ENCODE measurements at regions not wholly inside any gene's neighbourhood (a gene's known extent, or its start where the extent isn't known, plus 50 kb on each side); places are given as distances from the start of the nearest gene placed in this dataset.

DNA sequence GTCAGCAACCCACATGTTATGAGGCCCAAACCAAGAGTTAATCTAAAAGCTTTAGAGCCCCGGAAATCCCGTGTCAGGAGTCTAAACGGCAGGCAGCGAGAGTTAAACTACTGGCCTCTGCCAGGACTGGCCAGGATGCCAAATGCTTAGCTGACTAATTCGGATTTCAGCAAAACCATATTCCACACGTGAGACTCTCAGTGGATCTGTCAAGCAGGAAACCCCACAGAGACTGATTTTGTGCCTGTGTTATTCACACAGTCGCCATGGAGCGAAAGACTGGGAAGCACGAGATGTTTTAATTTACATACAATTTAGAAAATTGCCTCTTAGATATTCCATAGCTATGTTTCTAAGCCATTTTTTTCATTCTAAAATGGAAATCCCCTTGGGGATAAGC lies 152.9 kb downstream of the RNASET2 start:
- TF ChIP-seq, protein P1, sequence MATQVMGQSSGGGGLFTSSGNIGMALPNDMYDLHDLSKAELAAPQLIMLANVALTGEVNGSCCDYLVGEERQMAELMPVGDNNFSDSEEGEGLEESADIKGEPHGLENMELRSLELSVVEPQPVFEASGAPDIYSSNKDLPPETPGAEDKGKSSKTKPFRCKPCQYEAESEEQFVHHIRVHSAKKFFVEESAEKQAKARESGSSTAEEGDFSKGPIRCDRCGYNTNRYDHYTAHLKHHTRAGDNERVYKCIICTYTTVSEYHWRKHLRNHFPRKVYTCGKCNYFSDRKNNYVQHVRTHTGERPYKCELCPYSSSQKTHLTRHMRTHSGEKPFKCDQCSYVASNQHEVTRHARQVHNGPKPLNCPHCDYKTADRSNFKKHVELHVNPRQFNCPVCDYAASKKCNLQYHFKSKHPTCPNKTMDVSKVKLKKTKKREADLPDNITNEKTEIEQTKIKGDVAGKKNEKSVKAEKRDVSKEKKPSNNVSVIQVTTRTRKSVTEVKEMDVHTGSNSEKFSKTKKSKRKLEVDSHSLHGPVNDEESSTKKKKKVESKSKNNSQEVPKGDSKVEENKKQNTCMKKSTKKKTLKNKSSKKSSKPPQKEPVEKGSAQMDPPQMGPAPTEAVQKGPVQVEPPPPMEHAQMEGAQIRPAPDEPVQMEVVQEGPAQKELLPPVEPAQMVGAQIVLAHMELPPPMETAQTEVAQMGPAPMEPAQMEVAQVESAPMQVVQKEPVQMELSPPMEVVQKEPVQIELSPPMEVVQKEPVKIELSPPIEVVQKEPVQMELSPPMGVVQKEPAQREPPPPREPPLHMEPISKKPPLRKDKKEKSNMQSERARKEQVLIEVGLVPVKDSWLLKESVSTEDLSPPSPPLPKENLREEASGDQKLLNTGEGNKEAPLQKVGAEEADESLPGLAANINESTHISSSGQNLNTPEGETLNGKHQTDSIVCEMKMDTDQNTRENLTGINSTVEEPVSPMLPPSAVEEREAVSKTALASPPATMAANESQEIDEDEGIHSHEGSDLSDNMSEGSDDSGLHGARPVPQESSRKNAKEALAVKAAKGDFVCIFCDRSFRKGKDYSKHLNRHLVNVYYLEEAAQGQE (IDR thresholded peaks at IDR 0.05; ENCODE audit: insufficient read depth in 1 of 2, low read depth in 2 of 2, low read length in 2 of 2), result no peak
- TF ChIP-seq TAF1 (IDR thresholded peaks at IDR 0.05; ENCODE audit: borderline replicate concordance, insufficient read depth, low read length), result no peak
- TF ChIP-seq FOXP2 (optimal IDR thresholded peaks at IDR 0.05; ENCODE audit: borderline replicate concordance, extremely low read depth, extremely low read length, insufficient read depth), result no peak
- no peak for TF ChIP-seq POLR2AphosphoS5 (IDR thresholded peaks at IDR 0.05; ENCODE audit: low read depth, low read length)
- TF ChIP-seq SIN3A (IDR thresholded peaks at IDR 0.05; ENCODE audit: borderline replicate concordance, insufficient read depth, low read length), result no peak

DNA sequence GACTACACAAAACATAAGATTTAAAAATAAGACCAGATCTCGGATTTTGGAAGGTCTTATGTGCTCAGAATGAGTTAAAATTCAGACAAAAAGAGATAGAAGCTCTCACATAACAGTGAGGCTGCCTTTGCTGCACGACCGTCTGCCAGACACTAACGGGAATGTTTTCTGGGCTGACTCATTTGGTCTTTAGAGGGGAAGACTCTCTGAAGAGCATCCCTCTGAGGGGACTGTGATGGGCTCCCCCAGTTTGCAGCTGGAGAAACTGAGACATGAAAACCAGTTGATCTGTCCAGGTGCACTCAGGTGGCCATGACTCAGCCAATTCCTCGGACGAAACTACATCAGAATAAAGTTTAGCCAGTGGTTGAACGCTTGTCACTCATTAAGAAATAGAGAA lies 153.9 kb downstream of the RNASET2 start:
- TF ChIP-seq FOXP2 (optimal IDR thresholded peaks at IDR 0.05; ENCODE audit: borderline replicate concordance, extremely low read depth, extremely low read length, insufficient read depth), result no peak
- TF ChIP-seq POLR2AphosphoS5 (IDR thresholded peaks at IDR 0.05; ENCODE audit: low read depth, low read length), result no peak
- no peak for TF ChIP-seq TAF1 (IDR thresholded peaks at IDR 0.05; ENCODE audit: borderline replicate concordance, insufficient read depth, low read length)
- TF ChIP-seq, protein P1 (IDR thresholded peaks at IDR 0.05; ENCODE audit: insufficient read depth in 1 of 2, low read depth in 2 of 2, low read length in 2 of 2), result no peak
- no peak for TF ChIP-seq SIN3A (IDR thresholded peaks at IDR 0.05; ENCODE audit: borderline replicate concordance, insufficient read depth, low read length)

DNA sequence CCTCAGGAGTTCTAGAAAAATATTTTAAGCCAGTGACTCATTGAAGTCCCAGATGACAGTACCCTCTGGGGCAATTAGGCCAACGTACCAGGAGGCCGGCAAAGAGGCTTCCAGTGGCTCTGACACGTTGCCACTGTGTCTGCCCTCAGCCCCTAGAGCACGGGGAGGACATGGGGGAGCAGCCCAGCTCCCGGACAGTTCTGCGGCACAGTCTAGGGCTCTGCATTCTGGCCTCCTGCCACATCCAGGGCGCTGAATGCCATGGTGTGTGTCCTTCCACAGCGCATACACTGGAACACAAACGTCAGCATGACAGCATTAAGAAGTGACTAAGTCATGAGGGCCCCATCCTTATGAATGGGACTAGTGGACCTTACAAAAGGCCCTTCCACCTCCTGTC lies 156.2 kb downstream of the RNASET2 start:
- TF ChIP-seq SIN3A (IDR thresholded peaks at IDR 0.05; ENCODE audit: borderline replicate concordance, insufficient read depth, low read length), result no peak

DNA sequence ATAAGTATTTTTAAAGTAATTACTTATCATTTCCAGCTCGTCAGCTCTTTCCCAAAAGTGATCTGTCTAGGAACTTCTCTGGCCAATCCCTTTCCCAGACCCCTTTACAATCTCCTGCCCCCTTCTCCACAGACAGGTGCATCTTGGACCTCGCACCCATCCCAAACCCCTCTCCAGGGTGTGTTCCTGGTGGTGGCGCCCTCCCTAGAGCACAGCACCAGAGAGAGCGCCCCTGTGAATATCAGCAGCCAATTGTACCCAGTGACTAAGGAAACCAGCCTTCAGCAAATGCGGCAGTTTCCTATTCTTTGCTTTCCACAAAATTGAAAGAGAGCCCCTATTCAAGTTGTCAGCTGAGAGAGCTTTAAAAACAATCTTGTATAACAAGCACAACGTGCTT lies 157.7 kb downstream of the RNASET2 start:
- TF ChIP-seq SIN3A (IDR thresholded peaks at IDR 0.05; ENCODE audit: borderline replicate concordance, insufficient read depth, low read length), result no peak
- no peak for TF ChIP-seq POLR2AphosphoS5 (IDR thresholded peaks at IDR 0.05; ENCODE audit: low read depth, low read length)
- no peak for TF ChIP-seq TAF1 (IDR thresholded peaks at IDR 0.05; ENCODE audit: borderline replicate concordance, insufficient read depth, low read length)
- no peak for TF ChIP-seq FOXP2 (optimal IDR thresholded peaks at IDR 0.05; ENCODE audit: borderline replicate concordance, extremely low read depth, extremely low read length, insufficient read depth)
- TF ChIP-seq, protein P1 (IDR thresholded peaks at IDR 0.05; ENCODE audit: insufficient read depth in 1 of 2, low read depth in 2 of 2, low read length in 2 of 2), result no peak

DNA sequence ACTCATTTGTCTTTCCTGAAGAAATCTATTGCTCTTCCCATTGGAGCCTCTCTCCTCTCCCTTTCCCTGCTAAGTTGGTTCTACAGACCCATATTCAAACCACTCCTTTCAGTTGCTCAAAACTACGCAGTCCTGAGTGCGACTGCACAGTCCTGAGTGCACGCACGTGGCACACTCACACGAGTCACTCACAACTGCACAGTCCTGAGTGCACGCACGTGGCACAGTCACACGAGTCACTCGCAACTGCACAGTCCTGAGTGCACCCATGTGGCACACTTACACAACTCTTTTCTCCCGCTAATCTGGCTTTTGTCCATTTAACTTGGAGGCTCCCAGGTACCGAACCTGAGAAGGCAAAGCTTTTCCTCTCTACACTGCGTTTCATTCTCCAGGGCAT lies 159.7 kb downstream of the RNASET2 start:
- TF ChIP-seq, protein P1 (IDR thresholded peaks at IDR 0.05; ENCODE audit: insufficient read depth in 1 of 2, low read depth in 2 of 2, low read length in 2 of 2), result no peak
- TF ChIP-seq SIN3A (IDR thresholded peaks at IDR 0.05; ENCODE audit: borderline replicate concordance, insufficient read depth, low read length) (no peak), FOXP2 (optimal IDR thresholded peaks at IDR 0.05; ENCODE audit: borderline replicate concordance, extremely low read depth, extremely low read length, insufficient read depth) (no peak), POLR2AphosphoS5 (IDR thresholded peaks at IDR 0.05; ENCODE audit: low read depth, low read length) (no peak), TAF1 (IDR thresholded peaks at IDR 0.05; ENCODE audit: borderline replicate concordance, insufficient read depth, low read length) (no peak)

Data from PFSK-1 (cell line).